HEK293T (cell line): ENCODE measurements at regions not wholly inside any gene's neighbourhood (a gene's known extent, or its start where the extent isn't known, plus 50 kb on each side); places are given as distances from the start of the nearest gene placed in this dataset.
"Not testable (repeated sequence)": the region's sequence is repeated elsewhere in the genome, so short reads cannot be mapped to it uniquely, and the experiment has no call there.

Source experiments
- FOXA1 ChIP-seq: fragments of 450-650 bp; IDR thresholded peaks from 2 replicates; pipeline ENCODE4 v1.6.1; 2016; ENCODE audit warnings: mild to moderate bottlenecking
- FOXK2 ChIP-seq: fragments of 450-650 bp; IDR thresholded peaks from 2 replicates; pipeline ENCODE4 v1.6.1; 2016; ENCODE audit warnings: mild to moderate bottlenecking
- TARDBP ChIP-seq: fragments of 450-650 bp; IDR thresholded peaks from 2 replicates; pipeline ENCODE4 v1.6.1; 2016
- ZNF384 ChIP-seq: fragments of 450-650 bp; IDR thresholded peaks from 2 replicates; pipeline ENCODE4 v1.6.1; 2016

GRCh38 chr1:95669638-95670037, 435.6 kb downstream of the RWDD3 start:
- TF ChIP-seq ZNF384, FOXA1, FOXK2, TARDBP: not testable (repeated sequence)
